ENCODE measurements at regions not wholly inside any gene's neighbourhood (a gene's known extent, or its start where the extent isn't known, plus 50 kb on each side); places are given as distances from the start of the nearest gene placed in this dataset.

DNA sequence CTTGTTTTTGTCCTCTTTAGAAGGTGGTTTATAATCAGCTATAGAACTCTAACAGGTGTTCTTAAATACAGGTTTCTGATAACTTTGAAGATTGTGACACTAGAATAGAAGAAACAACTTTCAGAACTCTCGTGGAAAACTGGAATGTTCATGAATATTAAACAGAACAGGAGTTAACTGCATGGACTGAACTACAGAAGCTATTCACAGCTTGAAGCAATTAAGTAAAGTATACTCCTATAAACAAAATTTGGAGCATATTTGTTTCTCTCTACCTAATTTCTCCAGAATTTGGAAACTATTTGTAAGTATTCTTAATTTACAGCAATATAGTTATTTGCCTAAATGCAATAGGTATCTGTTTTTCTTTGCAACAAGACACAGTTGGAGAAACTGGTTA, 824.8 kb downstream of the ADGRL2 start:
- no peaks in the 10 kb centered on the region for H3K4me1 Mint-ChIP-seq
- Histone ChIP-seq H3K27me3 (replicated peaks in 1 of 2; ENCODE audit: control insufficient read depth in 2 of 2, extremely low read depth in 1 of 2, insufficient read depth in 2 of 2, low read length in 1 of 2) (no peaks in the 10 kb centered on the region), H3K27ac (ENCODE audit: low read length) (no peak overlapping the region), H3K4me3 (ENCODE audit: control insufficient read depth in 1 of 2, extremely low read depth in 1 of 2, low read length in 1 of 2) (no peak overlapping the region), H3K9me3 (no peaks in the 10 kb centered on the region), H3K36me3 (ENCODE audit: control insufficient read depth in 2 of 2, extremely low read depth in 1 of 2, insufficient read depth in 1 of 2, low read length in 1 of 2) (no peaks in the 10 kb centered on the region), H3K4me1 (ENCODE audit: control insufficient read depth in 1 of 2, extremely low read depth in 1 of 2, insufficient read depth in 2 of 2, low read length in 2 of 2) (no peaks in the 10 kb centered on the region)
- H3K9me3 Mint-ChIP-seq, result peaks cover 3 to 16% (median 9%) of the 10 kb centered on the region in 3 donors
- CTCF ChIA-PET, result no interaction called here
- DNase-seq, result peak in 1 of 35 experiments; percentile 1
- ATAC-seq (replicated peaks in 1 of 4), result no peak
- no peak overlapping the region for H3K27ac Mint-ChIP-seq
- H3K4me3 Mint-ChIP-seq, result no peak overlapping the region
- H3K27me3 Mint-ChIP-seq, result no peaks in the 10 kb centered on the region
- WGBS (ENCODE audit: insufficient coverage), result no CpG with 5 or more reads among the region's 1 CpG
- POLR2A ChIA-PET, result no interaction called here
- no peaks in the 10 kb centered on the region for H3K36me3 Mint-ChIP-seq

DNA sequence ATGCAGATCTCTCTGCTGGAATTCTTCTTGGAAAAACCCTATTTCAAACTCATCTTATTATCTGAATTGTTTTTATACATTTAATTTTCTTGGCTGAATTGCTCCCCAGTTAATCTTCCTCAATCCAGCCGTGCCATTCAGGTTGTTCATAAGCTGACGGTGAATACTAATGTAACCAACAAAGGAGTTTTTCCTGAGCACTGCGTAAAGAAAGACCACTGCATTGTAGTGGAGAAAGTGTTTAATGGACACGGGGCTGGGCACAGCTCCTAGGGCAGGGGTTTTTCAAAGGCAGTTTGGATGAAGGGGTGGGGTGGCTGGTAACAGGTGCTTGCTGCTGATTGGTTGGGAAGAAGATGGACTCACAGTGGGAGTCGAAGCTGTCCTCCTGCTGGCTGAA, 820.3 kb downstream of the ADGRL2 start:
- no peak overlapping the region for H3K27ac Mint-ChIP-seq
- no peaks in the 10 kb centered on the region for H3K36me3 ChIP-seq (ENCODE audit: control insufficient read depth in 2 of 2, extremely low read depth in 1 of 2, insufficient read depth in 1 of 2, low read length in 1 of 2)
- peaks cover 3 to 5% (median 3%) of the 10 kb centered on the region in 3 donors for H3K9me3 Mint-ChIP-seq
- ChIA-PET POLR2A (no interaction called here), CTCF (no interaction called here)
- H3K27me3 Mint-ChIP-seq, result no peaks in the 10 kb centered on the region
- 91% methylated on average over 3 of the region's 5 CpGs for WGBS (ENCODE audit: insufficient coverage)
- H3K9me3 ChIP-seq, result no peaks in the 10 kb centered on the region
- no peak for DNase-seq
- H3K27me3 ChIP-seq (replicated peaks in 1 of 2; ENCODE audit: control insufficient read depth in 2 of 2, extremely low read depth in 1 of 2, insufficient read depth in 2 of 2, low read length in 1 of 2), result no peaks in the 10 kb centered on the region
- H3K4me1 ChIP-seq (ENCODE audit: control insufficient read depth in 1 of 2, extremely low read depth in 1 of 2, insufficient read depth in 2 of 2, low read length in 2 of 2), result no peaks in the 10 kb centered on the region
- no peak for ATAC-seq (replicated peaks in 1 of 4)
- no peak overlapping the region for H3K4me3 ChIP-seq (ENCODE audit: control insufficient read depth in 1 of 2, extremely low read depth in 1 of 2, low read length in 1 of 2)
- no peaks in the 10 kb centered on the region for H3K36me3 Mint-ChIP-seq
- H3K4me3 Mint-ChIP-seq, result no peak overlapping the region
- no peak overlapping the region for H3K27ac ChIP-seq (ENCODE audit: low read length)
- no peaks in the 10 kb centered on the region for H3K4me1 Mint-ChIP-seq

DNA sequence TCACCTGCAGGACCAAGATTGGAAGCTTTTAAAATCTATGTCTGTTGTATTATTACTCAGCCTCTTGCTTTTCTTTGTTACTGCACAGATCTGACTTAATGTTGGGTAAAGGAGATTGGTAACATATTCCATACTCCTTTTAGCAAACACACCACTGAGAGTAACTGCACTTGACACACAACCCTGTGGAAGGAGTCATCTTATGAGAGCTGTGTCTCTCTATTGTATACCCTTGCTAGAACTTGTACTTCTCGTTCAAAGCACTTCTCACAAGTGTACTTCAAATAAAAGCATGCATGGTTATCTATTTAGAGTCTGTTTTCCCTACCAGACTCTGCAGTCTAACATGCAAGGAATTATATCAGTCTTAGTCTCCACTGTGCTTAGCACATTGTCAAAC, 813.4 kb downstream of the ADGRL2 start:
- H3K27ac Mint-ChIP-seq, result no peak overlapping the region
- Histone ChIP-seq H3K4me1 (ENCODE audit: control insufficient read depth in 1 of 2, extremely low read depth in 1 of 2, insufficient read depth in 2 of 2, low read length in 2 of 2) (no peaks in the 10 kb centered on the region), H3K9me3 (no peaks in the 10 kb centered on the region), H3K4me3 (ENCODE audit: control insufficient read depth in 1 of 2, extremely low read depth in 1 of 2, low read length in 1 of 2) (no peak overlapping the region), H3K27me3 (replicated peaks in 1 of 2; ENCODE audit: control insufficient read depth in 2 of 2, extremely low read depth in 1 of 2, insufficient read depth in 2 of 2, low read length in 1 of 2) (no peaks in the 10 kb centered on the region), H3K27ac (ENCODE audit: low read length) (no peak overlapping the region), H3K36me3 (ENCODE audit: control insufficient read depth in 2 of 2, extremely low read depth in 1 of 2, insufficient read depth in 1 of 2, low read length in 1 of 2) (no peaks in the 10 kb centered on the region)
- no peak overlapping the region for H3K4me3 Mint-ChIP-seq
- no CpG with 5 or more reads among the region's 1 CpG for WGBS (ENCODE audit: insufficient coverage)
- H3K9me3 Mint-ChIP-seq, result peaks cover 0 to 4% (median 0%) of the 10 kb centered on the region in 3 donors
- H3K4me1 Mint-ChIP-seq, result no peaks in the 10 kb centered on the region
- POLR2A ChIA-PET, result no interaction called here
- no peaks in the 10 kb centered on the region for H3K36me3 Mint-ChIP-seq
- H3K27me3 Mint-ChIP-seq, result no peaks in the 10 kb centered on the region
- CTCF ChIA-PET, result no interaction called here
- ATAC-seq (replicated peaks in 1 of 4) (no peak), DNase-seq (no peak)

DNA sequence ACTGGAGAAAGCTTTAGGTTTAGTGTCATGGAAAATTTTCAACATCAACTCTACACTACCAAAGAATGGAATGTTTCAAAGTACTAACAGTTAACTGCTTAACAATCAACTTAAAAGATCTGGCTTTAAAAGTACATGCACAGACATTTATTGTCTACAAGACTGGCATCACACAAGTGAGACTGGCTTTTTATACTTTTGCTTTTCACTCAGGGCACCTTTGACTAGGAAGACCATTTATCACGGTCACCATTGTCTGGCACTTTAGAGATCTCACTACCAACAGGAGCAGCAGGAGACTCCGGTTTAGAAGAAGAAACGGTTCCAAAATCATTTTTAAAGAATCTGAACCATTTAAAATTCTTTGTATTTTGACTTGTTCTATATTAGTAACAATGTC, 812.3 kb downstream of the ADGRL2 start:
- WGBS (ENCODE audit: insufficient coverage), result 80% methylated on average over 1 of the region's 3 CpGs
- CTCF ChIA-PET, result no interaction called here
- Histone ChIP-seq H3K4me3 (ENCODE audit: control insufficient read depth in 1 of 2, extremely low read depth in 1 of 2, low read length in 1 of 2) (no peak overlapping the region), H3K36me3 (ENCODE audit: control insufficient read depth in 2 of 2, extremely low read depth in 1 of 2, insufficient read depth in 1 of 2, low read length in 1 of 2) (no peaks in the 10 kb centered on the region), H3K27ac (ENCODE audit: low read length) (no peak overlapping the region), H3K4me1 (ENCODE audit: control insufficient read depth in 1 of 2, extremely low read depth in 1 of 2, insufficient read depth in 2 of 2, low read length in 2 of 2) (no peaks in the 10 kb centered on the region), H3K9me3 (no peaks in the 10 kb centered on the region), H3K27me3 (replicated peaks in 1 of 2; ENCODE audit: control insufficient read depth in 2 of 2, extremely low read depth in 1 of 2, insufficient read depth in 2 of 2, low read length in 1 of 2) (no peaks in the 10 kb centered on the region)
- H3K36me3 Mint-ChIP-seq, result no peaks in the 10 kb centered on the region
- H3K4me1 Mint-ChIP-seq, result no peaks in the 10 kb centered on the region
- no peak for DNase-seq
- H3K9me3 Mint-ChIP-seq, result peaks cover 0 to 4% (median 0%) of the 10 kb centered on the region in 3 donors
- no peak overlapping the region for H3K27ac Mint-ChIP-seq
- H3K27me3 Mint-ChIP-seq, result no peaks in the 10 kb centered on the region
- POLR2A ChIA-PET, result no interaction called here
- ATAC-seq (replicated peaks in 1 of 4), result no peak
- H3K4me3 Mint-ChIP-seq, result no peak overlapping the region

DNA sequence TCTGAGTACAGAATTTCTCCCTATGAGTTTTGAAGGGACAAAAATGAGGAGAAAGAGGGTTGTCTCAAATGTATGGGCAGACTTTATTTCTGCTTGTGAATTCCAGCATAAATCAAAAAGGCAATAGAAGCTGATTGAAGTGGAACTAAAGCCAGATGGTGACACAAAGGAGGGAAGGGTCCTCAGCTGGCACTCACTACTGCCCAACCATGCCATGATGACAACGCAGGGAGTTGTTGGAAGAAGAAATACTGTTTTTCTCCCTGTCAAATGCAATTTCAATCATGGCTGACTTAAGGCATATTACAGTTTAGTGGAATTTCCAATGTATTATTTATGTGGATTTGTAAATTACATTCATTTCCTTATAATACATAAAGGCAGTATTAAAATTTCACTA, 805.8 kb downstream of the ADGRL2 start:
- Histone ChIP-seq H3K27me3 (replicated peaks in 1 of 2; ENCODE audit: control insufficient read depth in 2 of 2, extremely low read depth in 1 of 2, insufficient read depth in 2 of 2, low read length in 1 of 2) (no peaks in the 10 kb centered on the region), H3K4me3 (ENCODE audit: control insufficient read depth in 1 of 2, extremely low read depth in 1 of 2, low read length in 1 of 2) (no peak overlapping the region), H3K27ac (ENCODE audit: low read length) (no peak overlapping the region), H3K9me3 (no peaks in the 10 kb centered on the region), H3K36me3 (ENCODE audit: control insufficient read depth in 2 of 2, extremely low read depth in 1 of 2, insufficient read depth in 1 of 2, low read length in 1 of 2) (no peaks in the 10 kb centered on the region), H3K4me1 (ENCODE audit: control insufficient read depth in 1 of 2, extremely low read depth in 1 of 2, insufficient read depth in 2 of 2, low read length in 2 of 2) (no peaks in the 10 kb centered on the region)
- ChIA-PET POLR2A (interaction anchor here in 1 of 2 donors (0.6 kb wide), 1 partner anchor 21 kb away, joined by 7 read pairs; no protein-coding TSS in a partner anchor), CTCF (no interaction called here)
- ATAC-seq (replicated peaks in 1 of 4) (no peak), DNase-seq (no peak)
- Mint-ChIP-seq H3K4me1 (no peaks in the 10 kb centered on the region), H3K27ac (no peak overlapping the region), H3K9me3 (peaks cover 0 to 4% (median 0%) of the 10 kb centered on the region in 3 donors), H3K36me3 (no peaks in the 10 kb centered on the region), H3K4me3 (no peak overlapping the region), H3K27me3 (no peaks in the 10 kb centered on the region)
- no CpG with 5 or more reads among the region's 1 CpG for WGBS (ENCODE audit: insufficient coverage)

DNA sequence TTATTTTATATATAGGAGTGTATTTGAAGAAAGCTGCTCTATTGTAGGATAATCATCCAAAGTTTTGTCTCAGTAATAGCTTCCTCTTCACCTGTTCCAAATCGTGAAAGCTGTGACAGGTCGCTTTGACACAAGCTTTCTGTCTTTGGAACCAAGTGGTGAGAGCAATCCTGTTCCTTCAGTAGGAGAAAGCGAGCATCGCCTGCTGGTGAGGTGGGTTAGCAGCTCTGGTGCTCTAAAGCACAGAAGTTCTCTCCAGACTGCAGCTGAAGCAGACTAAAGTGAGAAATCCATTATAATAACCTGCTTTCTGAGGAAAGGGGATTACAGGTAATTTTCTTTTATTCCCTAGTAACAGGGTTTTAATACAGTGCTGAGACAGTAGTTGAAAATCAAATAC, 803.8 kb downstream of the ADGRL2 start:
- CTCF ChIA-PET, result no interaction called here
- Mint-ChIP-seq H3K4me3 (no peak overlapping the region), H3K27me3 (no peaks in the 10 kb centered on the region), H3K9me3 (no peaks in the 10 kb centered on the region), H3K27ac (no peak overlapping the region), H3K36me3 (no peaks in the 10 kb centered on the region), H3K4me1 (no peaks in the 10 kb centered on the region)
- ATAC-seq (replicated peaks in 1 of 4) (no peak), DNase-seq (no peak)
- WGBS (ENCODE audit: insufficient coverage), result no CpG with 5 or more reads among the region's 4 CpGs
- Histone ChIP-seq H3K4me1 (ENCODE audit: control insufficient read depth in 1 of 2, extremely low read depth in 1 of 2, insufficient read depth in 2 of 2, low read length in 2 of 2) (no peaks in the 10 kb centered on the region), H3K36me3 (ENCODE audit: control insufficient read depth in 2 of 2, extremely low read depth in 1 of 2, insufficient read depth in 1 of 2, low read length in 1 of 2) (no peaks in the 10 kb centered on the region), H3K9me3 (no peaks in the 10 kb centered on the region), H3K4me3 (ENCODE audit: control insufficient read depth in 1 of 2, extremely low read depth in 1 of 2, low read length in 1 of 2) (no peak overlapping the region), H3K27ac (ENCODE audit: low read length) (no peak overlapping the region), H3K27me3 (replicated peaks in 1 of 2; ENCODE audit: control insufficient read depth in 2 of 2, extremely low read depth in 1 of 2, insufficient read depth in 2 of 2, low read length in 1 of 2) (no peaks in the 10 kb centered on the region)
- POLR2A ChIA-PET, result no interaction called here

DNA sequence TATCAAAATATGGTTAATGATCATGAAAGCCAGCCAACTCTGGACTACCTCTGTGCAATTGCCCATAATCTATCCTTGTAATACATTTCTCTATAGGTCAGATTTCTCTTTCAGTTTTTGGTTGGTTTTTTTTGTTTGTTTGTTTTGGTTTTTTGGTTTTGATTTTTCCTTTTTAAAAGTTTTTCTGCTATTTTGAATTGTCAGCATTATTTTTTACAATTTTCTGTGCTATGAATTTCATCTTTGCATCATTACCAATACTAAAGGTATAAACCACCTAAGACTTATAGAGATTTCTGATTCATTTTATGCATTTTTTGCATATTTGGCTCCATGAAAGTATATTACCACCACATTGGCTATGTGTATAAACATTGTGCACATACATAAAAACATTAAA, 799.6 kb downstream of the ADGRL2 start:
- no peak overlapping the region for H3K27ac ChIP-seq (ENCODE audit: low read length)
- ChIA-PET POLR2A (no interaction called here), CTCF (no interaction called here)
- no peak for DNase-seq
- peaks cover 0 to 10% of the 10 kb centered on the region in 2 experiments for H3K4me1 ChIP-seq (ENCODE audit: control insufficient read depth in 1 of 2, extremely low read depth in 1 of 2, insufficient read depth in 2 of 2, low read length in 2 of 2)
- no peaks in the 10 kb centered on the region for H3K9me3 ChIP-seq
- no peaks in the 10 kb centered on the region for H3K27me3 ChIP-seq (replicated peaks in 1 of 2; ENCODE audit: control insufficient read depth in 2 of 2, extremely low read depth in 1 of 2, insufficient read depth in 2 of 2, low read length in 1 of 2)
- no peaks in the 10 kb centered on the region for H3K36me3 ChIP-seq (ENCODE audit: control insufficient read depth in 2 of 2, extremely low read depth in 1 of 2, insufficient read depth in 1 of 2, low read length in 1 of 2)
- peaks cover 2 to 6% (median 3%) of the 10 kb centered on the region in 3 donors for H3K4me1 Mint-ChIP-seq
- ATAC-seq (replicated peaks in 1 of 4), result no peak
- H3K36me3 Mint-ChIP-seq, result no peaks in the 10 kb centered on the region
- no peaks in the 10 kb centered on the region for H3K9me3 Mint-ChIP-seq
- no peak overlapping the region for H3K4me3 Mint-ChIP-seq
- H3K4me3 ChIP-seq (ENCODE audit: control insufficient read depth in 1 of 2, extremely low read depth in 1 of 2, low read length in 1 of 2), result no peak overlapping the region
- H3K27me3 Mint-ChIP-seq, result no peaks in the 10 kb centered on the region
- no peak overlapping the region for H3K27ac Mint-ChIP-seq

Data from T-cell (primary cell).